Lower leg skin (tissue), 3 donors: ENCODE measurements at regions not wholly inside any gene's neighbourhood (a gene's known extent, or its start where the extent isn't known, plus 50 kb on each side); places are given as distances from the start of the nearest gene placed in this dataset.

ENCODE experiments used
- POLR2A ChIP-seq, 2 donors: fragments of 450-650 bp; IDR thresholded peaks; one replicate each; pipeline ENCODE4 v1.6.1; 2016 to 2017; ENCODE audit warnings: antibody characterized with exemption in 2 of 2, mild to moderate bottlenecking in 1 of 2, moderate library complexity in 1 of 2
- TF ChIP-seq, protein P1 (sequence below), 3 donors: fragments of 450-650 bp; IDR thresholded peaks; one replicate each; pipeline ENCODE4 v1.5.1; 2016; ENCODE audit warnings: antibody characterized with exemption in 3 of 3, mild to moderate bottlenecking in 3 of 3, moderate library complexity in 2 of 3

DNA sequence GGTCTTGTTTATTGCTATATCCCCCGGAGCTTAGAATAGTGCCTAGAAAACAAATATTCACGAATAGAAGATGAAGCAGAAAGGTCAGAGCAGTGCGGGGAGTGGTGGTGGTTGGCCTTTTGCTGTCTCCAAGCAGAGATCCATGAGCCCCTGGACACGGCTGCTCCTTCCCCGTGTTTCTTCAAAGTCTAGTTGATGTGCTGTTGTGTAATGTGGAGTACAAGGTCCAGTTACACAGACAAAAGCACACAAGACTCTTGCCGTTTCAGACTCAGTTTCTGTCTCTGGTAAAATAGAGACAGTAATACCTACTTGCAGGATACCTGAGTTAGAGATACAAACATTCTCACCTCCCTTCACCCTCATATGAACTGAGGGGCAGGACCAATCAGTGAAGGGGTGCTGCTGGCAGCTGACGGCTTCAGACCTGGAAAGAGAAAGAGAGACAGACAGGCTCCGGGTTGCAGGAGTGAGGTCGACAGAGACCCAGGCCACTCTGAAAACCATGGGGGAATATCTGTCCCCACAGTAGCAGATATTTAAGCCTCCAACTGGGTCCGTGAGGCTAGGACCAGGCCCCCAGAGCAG lies 56.2 kb downstream of the RASSF10 start:
- TF ChIP-seq, protein P1, sequence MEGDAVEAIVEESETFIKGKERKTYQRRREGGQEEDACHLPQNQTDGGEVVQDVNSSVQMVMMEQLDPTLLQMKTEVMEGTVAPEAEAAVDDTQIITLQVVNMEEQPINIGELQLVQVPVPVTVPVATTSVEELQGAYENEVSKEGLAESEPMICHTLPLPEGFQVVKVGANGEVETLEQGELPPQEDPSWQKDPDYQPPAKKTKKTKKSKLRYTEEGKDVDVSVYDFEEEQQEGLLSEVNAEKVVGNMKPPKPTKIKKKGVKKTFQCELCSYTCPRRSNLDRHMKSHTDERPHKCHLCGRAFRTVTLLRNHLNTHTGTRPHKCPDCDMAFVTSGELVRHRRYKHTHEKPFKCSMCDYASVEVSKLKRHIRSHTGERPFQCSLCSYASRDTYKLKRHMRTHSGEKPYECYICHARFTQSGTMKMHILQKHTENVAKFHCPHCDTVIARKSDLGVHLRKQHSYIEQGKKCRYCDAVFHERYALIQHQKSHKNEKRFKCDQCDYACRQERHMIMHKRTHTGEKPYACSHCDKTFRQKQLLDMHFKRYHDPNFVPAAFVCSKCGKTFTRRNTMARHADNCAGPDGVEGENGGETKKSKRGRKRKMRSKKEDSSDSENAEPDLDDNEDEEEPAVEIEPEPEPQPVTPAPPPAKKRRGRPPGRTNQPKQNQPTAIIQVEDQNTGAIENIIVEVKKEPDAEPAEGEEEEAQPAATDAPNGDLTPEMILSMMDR (IDR thresholded peaks at IDR 0.05): no peak
- TF ChIP-seq POLR2A (IDR thresholded peaks at IDR 0.05): no peak
